ENCODE measurements at regions not wholly inside any gene's neighbourhood (a gene's known extent, or its start where the extent isn't known, plus 50 kb on each side); places are given as distances from the start of the nearest gene placed in this dataset.

GRCh38 chr4:78710536-78710935, 65.6 kb upstream of the BMP2K start:
- TF ChIP-seq ZBTB44 (tag by site-specific recombination; IDR thresholded peaks at IDR 0.05): no peak
- no peak for TF ChIP-seq CTCF (tag by site-specific recombination; IDR thresholded peaks at IDR 0.05)
- TF ChIP-seq ZNF138 (tag by site-specific recombination; IDR thresholded peaks at IDR 0.05; ENCODE audit: borderline replicate concordance): no peak
- no peak for TF ChIP-seq ZBTB7A (tag by site-specific recombination; IDR thresholded peaks at IDR 0.05; ENCODE audit: low read depth)
- no peak for TF ChIP-seq YY2 (tag by site-specific recombination; IDR thresholded peaks at IDR 0.05)
- no peak for TF ChIP-seq ZNF426 (tag by site-specific recombination; IDR thresholded peaks at IDR 0.05)
- TF ChIP-seq ZNF324 (tag by site-specific recombination; IDR thresholded peaks at IDR 0.05): no peak
- TF ChIP-seq REST (tag by site-specific recombination; IDR thresholded peaks at IDR 0.05): no peak
- no peak for TF ChIP-seq YY1 (tag by site-specific recombination; IDR thresholded peaks at IDR 0.05)
- TF ChIP-seq ZNF555 (tag by site-specific recombination; conservative IDR thresholded peaks at IDR 0.05): no peak
- TF ChIP-seq ZNF335 (tag by site-specific recombination; conservative IDR thresholded peaks at IDR 0.05): no peak
